PC-3 (cell line): ENCODE measurements at regions not wholly inside any gene's neighbourhood (a gene's known extent, or its start where the extent isn't known, plus 50 kb on each side); places are given as distances from the start of the nearest gene placed in this dataset.

Source experiments
- ATAC-seq: fragments of 200-7000 bp; cut with Tn5 transposase; 2 replicates; pipeline ENCODE4 v1.9.1; 2020; ENCODE audit warnings: mild to moderate bottlenecking, moderate library complexity
- BruUV-seq: library from RNA; stranded (reverse); fragments of 400-500 nt; replicated peaks from 2 replicates; lab custom pipeline; 2021; lab: Mats Ljungman, UMichigan
- CTCF ChIA-PET: fragments of 300-600 bp; sonication (Branson Sonifier 250); formaldehyde crosslinking; loops from one replicate; lab custom pipeline; 2022; ENCODE audit warnings: antibody characterized with exemption; lab: Charles Lee
- POLR2A ChIA-PET: fragments of 300-600 bp; sonication (Branson Sonifier 250); formaldehyde crosslinking; loops from one replicate; lab custom pipeline; 2022; ENCODE audit warnings: antibody characterized with exemption; ENCODE audit not compliant: unreplicated experiment; lab: Charles Lee
- DNase-seq: peaks from one replicate; pipeline ENCODE4 v3.0.0-alpha.2; 2015
- H2AFZ ChIP-seq: fragments of 300-600 bp; sonication (generic); 2 replicates; pipeline ENCODE4 v1.6.0; 2016; ENCODE audit warnings: antibody characterized with exemption, low read length
- H3F3A ChIP-seq: fragments of 300-600 bp; sonication (generic); one replicate; pipeline ENCODE4 v1.6.0; 2017; ENCODE audit warnings: antibody characterized with exemption, low read length, control low read depth, mild to moderate bottlenecking; ENCODE audit not compliant: unreplicated experiment
- H3K27ac ChIP-seq: fragments of 300-600 bp; sonication (generic); 2 replicates; pipeline ENCODE4 v1.5.1; 2016; ENCODE audit warnings: mild to moderate bottlenecking, low read length
- H3K27me3 ChIP-seq: fragments of 300-600 bp; sonication (generic); 2 replicates; pipeline ENCODE4 v1.6.1; 2016; ENCODE audit warnings: low read length, mixed read lengths
- H3K36me3 ChIP-seq: fragments of 300-600 bp; sonication (generic); 2 replicates; pipeline ENCODE4 v1.6.1; 2016; ENCODE audit warnings: low read depth, mixed run types, low read length, mixed read lengths
- H3K4me1 ChIP-seq: fragments of 300-600 bp; sonication (generic); 2 replicates; pipeline ENCODE4 v1.5.1; 2016; ENCODE audit warnings: low read length; ENCODE audit not compliant: insufficient read depth
- H3K4me2 ChIP-seq: fragments of 300-600 bp; sonication (generic); 2 replicates; pipeline ENCODE4 v1.6.0; 2016; ENCODE audit warnings: low read length
- H3K4me3 ChIP-seq: fragments of 300-600 bp; sonication (generic); 2 replicates; pipeline ENCODE4 v1.5.1; 2016; ENCODE audit warnings: mild to moderate bottlenecking, low read length, mixed read lengths
- H3K79me2 ChIP-seq: fragments of 300-600 bp; sonication (generic); 2 replicates; pipeline ENCODE4 v1.6.1; 2017; ENCODE audit warnings: low read length, mixed read lengths
- H3K9ac ChIP-seq: fragments of 300-600 bp; sonication (generic); 2 replicates; pipeline ENCODE4 v1.6.0; 2016; ENCODE audit warnings: mild to moderate bottlenecking, low read length
- H3K9me2 ChIP-seq: fragments of 300-600 bp; sonication (generic); replicated peaks from 2 replicates; pipeline ENCODE4 v1.6.1; 2016; ENCODE audit warnings: mixed run types, low read length, mixed read lengths
- H3K9me3 ChIP-seq: fragments of 300-600 bp; sonication (generic); 2 replicates; pipeline ENCODE4 v1.6.1; 2016; ENCODE audit warnings: low read length, mixed read lengths
- H4K20me1 ChIP-seq: fragments of 300-600 bp; sonication (generic); 2 replicates; pipeline ENCODE4 v1.6.1; 2016; ENCODE audit warnings: low read length, mixed read lengths
- EZH2 ChIP-seq: fragments of 300-600 bp; sonication (generic); IDR thresholded peaks from one replicate; pipeline ENCODE4 v1.6.1; 2017; ENCODE audit warnings: antibody characterized with exemption, mild to moderate bottlenecking, low read length; ENCODE audit not compliant: unreplicated experiment
- EZH2phosphoT487 ChIP-seq: fragments of 300-600 bp; sonication (generic); IDR thresholded peaks from 2 replicates; pipeline ENCODE4 v1.6.1; 2018; ENCODE audit warnings: mild to moderate bottlenecking, antibody characterized with exemption, low read length, borderline replicate concordance
- intact Hi-C: fragments of 100-400 bp; cut with micrococcal nuclease; formaldehyde crosslinking; loops from 2 replicates; pipeline ENCODE4 v1.9.0; 2023
- TF ChIP-seq, protein P1 (sequence below): fragments of 300-600 bp; sonication (generic); conservative IDR thresholded peaks from 2 replicates; pipeline ENCODE4 v1.5.1; 2017; ENCODE audit warnings: antibody characterized with exemption, low read depth, mild to moderate bottlenecking, low read length

DNA sequence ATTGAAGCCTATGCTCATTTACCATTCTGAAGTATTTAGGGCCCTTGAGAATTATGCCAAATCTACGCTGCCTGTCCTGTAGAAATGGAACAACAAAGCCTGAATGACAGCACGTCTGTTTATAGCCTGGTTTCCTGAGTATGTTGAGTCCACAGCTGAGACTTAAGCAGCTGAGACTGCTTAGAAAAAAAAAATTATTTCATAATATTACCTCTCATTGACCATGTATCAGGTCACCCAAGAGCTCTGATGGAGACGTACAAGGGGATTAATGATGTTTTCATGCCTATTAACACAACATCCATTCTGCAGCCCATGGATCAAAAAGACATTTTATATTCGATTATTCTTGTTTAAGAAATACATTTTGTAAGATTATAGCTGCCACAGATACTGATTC is 387.2 kb upstream of the NCAM2 start:
- no TSS peak for BruUV-seq
- H2AFZ ChIP-seq: no peak overlapping the region
- H3K36me3 ChIP-seq: no peaks in the 10 kb centered on the region
- H4K20me1 ChIP-seq: no peaks in the 10 kb centered on the region
- no peaks in the 10 kb centered on the region for H3K4me1 ChIP-seq
- no peaks in the 10 kb centered on the region for H3K9me2 ChIP-seq
- ATAC-seq (no peak), DNase-seq (no peak)
- TF ChIP-seq EZH2 (no peak), EZH2phosphoT487 (no peak)
- TF ChIP-seq, protein P1, sequence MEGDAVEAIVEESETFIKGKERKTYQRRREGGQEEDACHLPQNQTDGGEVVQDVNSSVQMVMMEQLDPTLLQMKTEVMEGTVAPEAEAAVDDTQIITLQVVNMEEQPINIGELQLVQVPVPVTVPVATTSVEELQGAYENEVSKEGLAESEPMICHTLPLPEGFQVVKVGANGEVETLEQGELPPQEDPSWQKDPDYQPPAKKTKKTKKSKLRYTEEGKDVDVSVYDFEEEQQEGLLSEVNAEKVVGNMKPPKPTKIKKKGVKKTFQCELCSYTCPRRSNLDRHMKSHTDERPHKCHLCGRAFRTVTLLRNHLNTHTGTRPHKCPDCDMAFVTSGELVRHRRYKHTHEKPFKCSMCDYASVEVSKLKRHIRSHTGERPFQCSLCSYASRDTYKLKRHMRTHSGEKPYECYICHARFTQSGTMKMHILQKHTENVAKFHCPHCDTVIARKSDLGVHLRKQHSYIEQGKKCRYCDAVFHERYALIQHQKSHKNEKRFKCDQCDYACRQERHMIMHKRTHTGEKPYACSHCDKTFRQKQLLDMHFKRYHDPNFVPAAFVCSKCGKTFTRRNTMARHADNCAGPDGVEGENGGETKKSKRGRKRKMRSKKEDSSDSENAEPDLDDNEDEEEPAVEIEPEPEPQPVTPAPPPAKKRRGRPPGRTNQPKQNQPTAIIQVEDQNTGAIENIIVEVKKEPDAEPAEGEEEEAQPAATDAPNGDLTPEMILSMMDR: no peak
- H3K27ac ChIP-seq: no peak overlapping the region
- H3K79me2 ChIP-seq: no peaks in the 10 kb centered on the region
- intact Hi-C loops: no loop called here
- no peak overlapping the region for H3K4me2 ChIP-seq
- no peaks in the 10 kb centered on the region for H3F3A ChIP-seq
- POLR2A ChIA-PET: no interaction called here
- CTCF ChIA-PET: no interaction called here
- H3K9ac ChIP-seq: no peak overlapping the region
- no peak overlapping the region for H3K4me3 ChIP-seq
- H3K9me3 ChIP-seq: no peaks in the 10 kb centered on the region
- no peaks in the 10 kb centered on the region for H3K27me3 ChIP-seq

DNA sequence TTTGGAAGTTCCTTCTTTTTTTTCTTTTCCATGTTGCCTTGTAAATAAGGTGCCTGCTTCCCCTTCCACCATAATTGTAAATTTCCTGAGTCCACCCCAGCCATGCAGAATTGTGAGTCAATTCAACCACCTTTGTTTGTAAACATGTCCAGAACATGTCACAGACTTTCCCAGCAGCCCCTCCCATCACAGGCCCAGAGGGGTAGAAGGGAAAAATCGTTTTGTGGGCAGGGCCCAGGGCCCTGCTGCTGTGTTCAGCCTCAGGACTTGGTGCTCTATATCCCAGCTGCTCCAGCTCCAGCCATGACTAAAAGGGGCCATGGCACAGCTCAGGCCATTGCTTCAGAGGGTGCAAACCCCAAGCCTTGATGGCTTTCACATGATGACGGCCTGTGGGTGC is 384.6 kb upstream of the NCAM2 start:
- intact Hi-C loops: no loop called here
- BruUV-seq: no TSS peak
- H3K27me3 ChIP-seq: no peaks in the 10 kb centered on the region
- H3K27ac ChIP-seq: no peak overlapping the region
- H3K4me1 ChIP-seq: no peaks in the 10 kb centered on the region
- H3K79me2 ChIP-seq: no peaks in the 10 kb centered on the region
- no peak overlapping the region for H3K4me3 ChIP-seq
- H4K20me1 ChIP-seq: no peaks in the 10 kb centered on the region
- TF ChIP-seq EZH2: no peak
- TF ChIP-seq, protein P1: no peak
- TF ChIP-seq EZH2phosphoT487: no peak
- H3K36me3 ChIP-seq: no peaks in the 10 kb centered on the region
- H3K9ac ChIP-seq: no peak overlapping the region
- H3K9me3 ChIP-seq: no peaks in the 10 kb centered on the region
- H2AFZ ChIP-seq: no peak overlapping the region
- no peaks in the 10 kb centered on the region for H3K9me2 ChIP-seq
- ChIA-PET CTCF (no interaction called here), POLR2A (no interaction called here)
- DNase-seq (no peak), ATAC-seq (no peak)
- H3F3A ChIP-seq: no peaks in the 10 kb centered on the region
- no peak overlapping the region for H3K4me2 ChIP-seq

DNA sequence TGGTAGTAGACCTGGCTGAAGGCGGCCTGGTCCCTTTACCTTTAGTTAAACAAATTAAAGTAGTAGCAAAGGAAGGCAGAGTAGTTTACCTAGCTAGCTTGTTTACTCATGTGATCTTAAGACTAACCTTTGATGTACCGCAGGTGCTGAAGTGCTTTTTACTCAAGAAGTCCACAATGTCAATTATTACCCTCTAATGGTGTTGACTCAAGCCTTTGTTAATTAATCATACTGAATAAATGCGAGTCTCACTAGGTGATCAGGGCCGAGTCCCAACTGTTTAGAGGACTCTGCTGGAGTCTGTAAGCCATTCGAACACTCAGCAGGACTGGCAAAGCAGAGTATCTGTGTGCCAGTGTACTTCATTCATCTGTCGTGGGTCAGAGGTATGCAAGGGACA is 381.1 kb upstream of the NCAM2 start:
- no TSS peak for BruUV-seq
- no peaks in the 10 kb centered on the region for H3F3A ChIP-seq
- DNase-seq (no peak), ATAC-seq (no peak)
- ChIA-PET POLR2A (no interaction called here), CTCF (no interaction called here)
- intact Hi-C loops: no loop called here
- no peaks in the 10 kb centered on the region for H3K79me2 ChIP-seq
- no peaks in the 10 kb centered on the region for H3K9me2 ChIP-seq
- no peaks in the 10 kb centered on the region for H4K20me1 ChIP-seq
- TF ChIP-seq, protein P1: no peak
- TF ChIP-seq EZH2 (no peak), EZH2phosphoT487 (no peak)
- H3K36me3 ChIP-seq: no peaks in the 10 kb centered on the region
- no peak overlapping the region for H3K4me3 ChIP-seq
- no peaks in the 10 kb centered on the region for H3K4me1 ChIP-seq
- no peak overlapping the region for H3K4me2 ChIP-seq
- no peak overlapping the region for H3K27ac ChIP-seq
- H2AFZ ChIP-seq: no peak overlapping the region
- no peak overlapping the region for H3K9ac ChIP-seq
- H3K9me3 ChIP-seq: no peaks in the 10 kb centered on the region
- H3K27me3 ChIP-seq: no peaks in the 10 kb centered on the region
